Astrocyte of the hippocampus (primary cell): ENCODE measurements at regions not wholly inside any gene's neighbourhood (a gene's known extent, or its start where the extent isn't known, plus 50 kb on each side); places are given as distances from the start of the nearest gene placed in this dataset.
"Not testable (repeated sequence)": the region's sequence is repeated elsewhere in the genome, so short reads cannot be mapped to it uniquely, and the experiment has no call there.

Experiments used
- DNase-seq: peaks from one replicate; pipeline ENCODE4 v3.0.0; 2011; ENCODE audit warnings: low read depth, low spot score

DNA sequence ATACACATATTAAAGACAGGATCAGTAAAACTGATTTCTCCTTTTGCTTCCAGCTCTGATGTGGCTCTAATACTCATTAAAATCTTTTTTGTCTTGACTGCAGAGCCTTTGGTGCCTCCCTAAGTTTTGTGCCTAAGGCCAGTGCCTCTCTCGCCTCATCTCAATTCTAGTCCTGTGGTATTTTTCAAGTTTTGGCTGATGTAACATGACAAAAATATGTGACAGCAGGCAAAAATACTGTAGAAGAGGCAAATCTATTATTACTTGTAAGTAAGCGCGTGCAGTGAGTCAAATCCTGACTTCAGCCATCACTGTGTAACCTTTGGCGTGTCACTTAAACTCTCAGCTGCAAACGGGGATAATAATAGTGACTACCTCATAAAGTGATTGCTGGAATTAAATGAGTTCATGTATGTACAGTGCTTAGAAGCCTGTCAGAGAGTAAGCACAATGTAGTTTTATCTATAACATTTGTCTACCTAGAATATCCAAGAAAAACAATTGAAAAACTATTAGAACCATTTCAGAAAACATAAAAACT, 74.0 kb downstream of the MAB21L3 start:
- DNase-seq, result no peak

- DNase-seq, result no peak
Measured at GRCh38 chr1:116189481-116189880, 78.3 kb downstream of the MAB21L3 start.

DNA sequence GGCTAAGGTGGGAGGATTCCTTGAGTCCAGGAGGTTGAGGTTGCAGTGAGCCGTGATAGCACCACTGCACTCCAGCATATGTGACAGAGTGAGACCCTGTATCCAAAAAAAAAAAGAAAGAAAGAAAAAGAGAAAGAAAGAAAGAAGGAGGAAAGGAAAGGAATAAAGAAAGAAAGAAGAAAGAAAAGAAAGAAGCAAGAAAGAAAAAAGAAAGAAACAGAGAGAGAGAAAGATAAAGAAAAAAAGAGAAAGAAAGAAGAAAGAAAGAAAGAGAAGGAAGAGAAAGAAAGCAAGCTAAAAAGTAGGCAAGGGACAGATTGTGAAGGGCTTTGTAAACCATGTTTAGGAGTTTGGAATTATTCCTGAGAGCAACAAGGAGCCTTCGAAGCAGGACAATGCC, 80.1 kb downstream of the MAB21L3 start:
- DNase-seq, result no peak

DNA sequence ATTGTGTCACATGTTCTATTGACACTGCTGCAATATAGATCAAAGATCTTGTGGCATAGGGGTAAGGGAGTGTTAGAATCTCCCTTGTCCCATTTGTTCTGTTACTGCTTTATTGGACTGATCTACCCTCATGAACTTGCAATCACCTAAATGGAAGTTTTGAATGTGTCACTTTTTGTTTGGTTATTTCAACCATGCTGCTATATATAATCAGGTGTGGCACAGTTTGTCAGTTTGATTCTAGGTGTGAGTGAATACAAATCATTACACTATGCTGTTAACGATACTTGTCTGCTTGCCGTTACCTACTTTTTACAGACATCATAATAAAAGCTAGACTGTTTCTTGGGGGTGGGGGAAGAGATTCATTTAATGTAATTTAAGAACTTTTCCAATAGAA, 82.6 kb downstream of the MAB21L3 start:
- DNase-seq, result no peak

DNA sequence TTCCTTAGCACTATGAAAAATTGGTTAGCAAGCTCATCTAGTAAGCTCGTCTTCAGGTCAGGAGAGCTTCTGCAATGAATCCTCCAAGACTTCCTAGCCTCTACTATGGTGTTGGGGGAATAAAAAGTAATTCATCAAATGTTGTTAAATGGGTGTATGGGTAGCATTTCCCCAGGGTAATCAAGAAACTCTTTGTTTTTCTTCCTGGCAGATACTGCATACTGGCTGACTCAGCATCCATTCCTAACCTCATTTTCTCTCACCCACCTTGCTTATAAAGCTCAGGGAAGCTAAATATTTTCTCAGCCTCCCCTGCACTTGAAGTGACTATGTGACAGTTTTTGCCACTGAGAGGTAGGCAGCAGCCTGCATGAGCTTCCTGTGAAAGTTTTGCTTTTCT, 83.4 kb downstream of the MAB21L3 start:
- DNase-seq, result no peak

GRCh38 chr1:116195077-116195868, 84.1 kb downstream of the MAB21L3 start:
- no peak for DNase-seq

- not testable (repeated sequence) for DNase-seq
Measured at GRCh38 chr1:116200343-116200742, 89.1 kb downstream of the MAB21L3 start.

DNA sequence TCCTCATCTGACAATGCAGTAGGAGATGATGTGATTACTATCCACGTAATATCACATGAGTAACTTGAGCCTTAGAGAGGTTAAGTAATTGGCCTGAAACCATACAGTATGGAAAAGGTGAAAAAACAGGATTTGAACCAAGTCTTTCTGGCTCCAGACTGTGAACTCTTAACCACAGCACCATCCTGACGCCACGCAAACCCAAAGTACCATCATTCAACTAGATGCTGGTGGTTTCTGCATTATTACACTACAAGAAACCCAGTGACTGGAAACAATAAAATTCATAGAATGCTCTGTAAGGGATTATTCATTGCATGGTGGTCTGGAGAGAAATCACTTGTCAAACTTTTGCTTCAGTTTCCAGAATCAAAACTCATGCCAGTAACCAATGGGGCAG, 90.7 kb downstream of the MAB21L3 start:
- DNase-seq, result peak; percentile 29

DNA sequence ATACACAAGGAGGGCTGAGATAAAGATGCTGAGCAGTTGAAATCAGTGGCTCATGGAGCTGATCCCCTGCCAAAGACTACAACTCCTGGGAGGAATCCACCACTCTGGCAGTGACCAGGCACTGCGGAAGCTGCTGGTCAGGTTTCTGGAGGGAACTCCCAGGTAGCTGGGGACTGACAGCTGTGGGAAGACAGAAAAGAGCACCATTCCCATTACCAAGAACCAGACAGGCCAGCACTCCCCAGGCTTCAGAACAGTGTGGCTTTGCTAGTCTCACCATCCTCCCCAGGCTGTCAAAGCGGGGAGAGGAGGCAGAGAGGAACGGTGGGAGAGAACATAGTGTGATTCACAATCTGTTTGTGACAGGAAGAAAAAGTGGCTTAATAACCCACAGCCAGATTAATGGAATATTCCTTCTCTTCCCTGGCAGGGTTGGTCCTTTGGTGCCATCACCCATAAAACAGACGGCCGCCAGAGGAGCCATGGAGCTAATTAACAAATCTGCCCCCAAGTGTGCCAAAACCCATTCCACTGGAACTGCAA, 92.1 kb downstream of the MAB21L3 start:
- DNase-seq, result peak; percentile 32

DNA sequence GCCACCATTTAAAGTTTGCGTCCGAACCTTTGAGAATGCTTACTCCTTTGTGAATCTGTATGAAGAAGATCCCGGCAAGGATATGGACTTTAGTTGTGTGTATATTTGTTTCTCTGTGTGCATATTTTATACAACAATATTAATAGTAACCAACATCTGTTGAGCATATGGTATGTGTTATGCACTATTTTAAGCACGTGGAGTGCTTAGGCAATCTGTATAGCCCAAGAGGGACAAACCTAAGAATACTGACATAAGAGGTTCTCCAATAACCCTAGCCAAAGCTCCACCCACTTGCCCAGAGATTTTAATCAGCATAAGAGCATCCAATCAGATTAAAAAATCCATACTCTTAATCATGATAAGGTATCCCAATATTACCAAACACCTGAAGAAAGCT, 92.7 kb downstream of the MAB21L3 start:
- no peak for DNase-seq

DNA sequence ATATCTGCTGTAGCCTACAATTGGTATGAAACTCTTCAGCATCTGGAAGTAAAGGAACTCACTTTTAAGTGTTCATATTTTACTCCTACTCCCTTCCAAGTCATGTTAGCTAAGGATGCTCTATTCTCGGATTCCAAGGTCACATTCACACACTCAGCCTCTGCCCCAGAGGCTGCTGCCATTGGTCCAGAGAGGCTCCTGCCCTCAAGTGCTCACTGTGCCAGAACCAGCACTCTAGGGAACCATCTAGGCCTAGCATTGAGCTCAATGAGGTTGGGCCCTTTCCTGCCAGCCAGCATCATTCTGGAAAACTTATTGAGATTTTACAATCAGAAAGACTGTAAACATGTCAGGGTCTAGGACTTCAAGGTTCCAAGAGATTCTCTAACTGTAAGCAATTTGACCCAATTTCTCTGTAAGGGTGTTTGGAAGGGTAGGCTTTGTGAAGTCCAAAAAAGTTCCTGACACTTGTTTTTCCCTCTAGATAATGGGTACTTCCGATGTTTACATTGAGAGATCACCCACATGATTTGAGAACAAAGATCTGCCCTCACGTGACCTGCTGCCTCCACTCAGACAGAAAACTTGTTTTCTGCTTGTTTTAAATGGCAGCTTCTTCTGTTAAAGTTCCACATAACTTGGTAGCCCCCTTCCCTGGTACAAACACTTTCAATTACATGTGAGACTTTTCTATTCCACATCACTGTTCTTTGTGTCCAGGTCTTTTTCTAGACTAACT, 94.9 kb downstream of the MAB21L3 start:
- no peak for DNase-seq

- DNase-seq, result no peak
Measured at GRCh38 chr1:116207126-116207735, 96.0 kb downstream of the MAB21L3 start.

DNA sequence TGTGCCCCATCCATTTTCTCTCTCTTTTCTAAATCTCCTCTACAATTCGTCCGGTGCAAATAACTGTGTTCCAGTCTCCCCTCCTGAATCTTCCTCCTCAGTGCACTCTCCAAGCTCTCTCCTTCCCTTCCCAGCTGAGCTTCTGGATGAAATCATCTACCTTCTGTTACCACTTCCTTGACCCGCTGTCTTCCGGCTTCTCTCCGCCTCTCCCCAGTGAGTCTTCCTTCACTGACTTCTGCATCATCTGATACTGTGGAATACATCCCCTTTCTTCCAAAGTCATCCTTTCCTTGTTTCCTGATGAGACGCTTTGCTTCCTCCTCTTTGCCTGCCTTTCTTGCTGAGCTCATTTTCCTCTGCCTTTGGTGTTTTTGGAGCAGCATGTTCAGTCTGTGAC, 96.9 kb downstream of the MAB21L3 start:
- DNase-seq, result no peak

DNA sequence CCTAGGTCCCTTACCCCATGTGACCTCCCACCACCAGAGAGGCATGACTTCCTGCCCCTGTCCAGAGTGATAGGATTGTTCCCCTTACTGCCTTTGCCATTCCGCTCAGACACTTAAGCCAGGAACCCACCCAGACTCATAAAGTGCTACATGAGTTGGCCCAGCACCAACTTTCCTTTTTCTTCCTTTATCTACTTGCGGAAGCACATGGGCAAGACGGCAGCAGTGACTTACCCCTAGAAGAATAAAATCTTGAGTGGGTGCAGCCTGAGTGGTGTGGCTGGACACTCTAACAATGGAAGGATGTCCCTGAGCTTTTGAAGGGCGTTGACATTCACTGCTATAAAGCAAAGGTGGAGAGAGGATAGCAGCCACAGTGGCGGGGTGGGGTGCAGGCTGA, 100.1 kb downstream of the MAB21L3 start:
- no peak for DNase-seq

DNA sequence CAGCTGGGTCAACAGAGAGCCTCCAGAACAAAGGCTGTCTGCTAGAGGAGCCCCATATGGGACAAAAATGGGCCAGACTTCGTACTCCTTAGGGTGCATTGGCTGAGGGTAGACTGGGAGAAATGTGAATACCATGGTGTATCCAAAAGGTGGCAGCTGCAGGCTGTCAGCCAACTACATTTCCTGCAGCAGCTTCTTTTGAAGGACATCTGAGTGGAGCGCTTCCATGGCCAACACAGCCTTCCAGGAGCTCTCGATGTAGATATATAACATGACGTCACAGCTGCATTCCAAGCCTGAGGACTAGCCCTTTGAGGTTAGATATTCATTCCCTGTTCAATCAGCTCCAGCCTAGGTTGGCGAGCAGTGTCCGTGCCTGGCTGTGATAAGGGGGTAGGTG, 107.7 kb downstream of the MAB21L3 start:
- no peak for DNase-seq

DNA sequence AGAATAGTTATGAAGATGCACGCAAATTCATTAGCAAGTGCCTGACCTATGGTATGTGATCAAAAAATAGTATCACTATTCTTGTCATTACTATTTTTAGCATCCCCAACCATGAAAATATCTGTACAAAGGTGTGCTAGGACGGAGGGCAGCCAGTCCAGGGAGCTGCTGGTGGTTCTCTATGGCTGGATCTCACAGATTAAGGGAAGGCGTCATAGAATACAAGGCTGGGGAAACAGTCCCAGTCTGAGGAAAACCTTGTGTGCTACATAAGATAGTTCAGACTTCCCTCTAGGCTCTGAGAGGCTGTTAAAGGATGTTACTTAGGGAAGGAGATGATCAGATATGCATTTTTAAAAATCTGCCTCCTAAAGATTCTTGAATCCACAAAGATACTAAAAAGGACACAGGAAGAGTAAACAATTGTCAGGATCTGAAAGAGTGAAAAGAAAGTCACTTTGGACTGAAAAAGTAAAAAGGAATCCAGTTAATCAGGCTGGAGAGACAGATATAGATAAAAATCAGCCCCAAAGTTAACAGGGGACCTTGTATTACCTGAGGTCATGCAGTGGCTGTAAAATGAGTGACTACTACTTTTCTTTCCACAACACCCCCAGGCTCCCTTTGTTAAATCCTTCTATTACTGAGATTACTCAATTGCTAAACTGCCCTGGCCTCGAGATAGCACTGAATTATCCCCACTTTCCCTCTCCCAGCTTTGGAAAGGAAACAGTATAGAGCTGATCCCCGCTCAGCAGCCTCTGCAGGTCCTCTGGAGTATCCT, 108.6 kb downstream of the MAB21L3 start:
- DNase-seq, result no peak

DNA sequence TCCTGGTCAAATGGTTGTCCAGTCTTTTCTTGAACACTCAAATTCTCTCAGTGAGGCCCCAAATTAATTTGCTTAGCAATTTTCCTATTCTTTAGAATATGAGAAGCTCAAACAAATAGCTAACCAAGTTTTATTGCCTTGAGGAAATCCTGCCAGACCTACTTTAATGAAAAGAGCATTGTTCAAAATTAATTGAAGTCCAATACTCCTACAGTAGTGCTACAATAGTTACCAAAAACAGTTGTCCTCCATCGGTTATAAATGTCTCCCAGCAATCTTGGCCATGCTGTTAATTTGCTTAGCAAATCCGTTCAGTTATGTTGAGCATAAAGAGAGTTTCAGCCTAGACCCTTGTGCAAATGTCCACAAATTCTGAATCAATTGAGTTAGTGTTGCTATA, 112.9 kb downstream of the MAB21L3 start:
- DNase-seq, result no peak

DNA sequence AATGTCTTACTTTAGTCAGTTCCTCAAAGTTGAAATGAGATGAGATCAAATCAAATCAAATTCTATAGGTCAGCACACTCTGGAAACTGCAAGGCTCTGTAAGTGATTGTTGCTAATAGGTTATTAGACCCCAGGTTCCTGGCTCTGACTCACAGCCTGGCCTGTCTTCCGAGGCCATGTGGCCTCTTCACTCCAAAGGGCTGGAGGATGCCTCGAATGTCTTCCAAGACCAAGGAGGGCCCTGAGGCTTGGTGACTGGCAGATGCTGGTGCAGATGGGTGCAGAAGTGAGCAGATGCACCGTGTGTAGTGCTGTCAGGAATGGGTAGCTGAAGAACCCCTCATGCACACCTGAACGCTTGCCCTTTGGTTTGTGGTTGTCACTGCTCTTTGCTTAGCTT, 113.4 kb downstream of the MAB21L3 start:
- no peak for DNase-seq

GRCh38 chr1:116226017-116226416, 114.8 kb downstream of the MAB21L3 start:
- no peak for DNase-seq

DNA sequence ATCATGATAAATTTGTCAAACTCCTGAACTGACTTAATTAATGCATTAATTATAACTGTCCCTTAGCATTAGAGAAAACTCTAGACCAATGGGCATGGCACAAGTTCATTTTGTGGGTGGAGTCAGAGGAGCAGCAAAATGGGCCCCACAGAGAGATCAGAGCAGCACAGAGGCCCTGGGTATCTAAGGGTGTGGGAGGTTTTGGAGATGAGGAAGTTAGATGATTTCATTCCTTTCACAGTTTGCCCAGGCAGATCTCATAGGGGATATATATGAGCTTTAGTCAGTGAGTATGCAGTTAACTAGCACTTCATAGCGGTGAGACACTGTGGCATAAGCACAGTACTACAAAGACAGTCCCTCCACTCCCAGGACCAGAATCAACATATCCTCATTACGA, 117.3 kb downstream of the MAB21L3 start:
- DNase-seq, result no peak

DNA sequence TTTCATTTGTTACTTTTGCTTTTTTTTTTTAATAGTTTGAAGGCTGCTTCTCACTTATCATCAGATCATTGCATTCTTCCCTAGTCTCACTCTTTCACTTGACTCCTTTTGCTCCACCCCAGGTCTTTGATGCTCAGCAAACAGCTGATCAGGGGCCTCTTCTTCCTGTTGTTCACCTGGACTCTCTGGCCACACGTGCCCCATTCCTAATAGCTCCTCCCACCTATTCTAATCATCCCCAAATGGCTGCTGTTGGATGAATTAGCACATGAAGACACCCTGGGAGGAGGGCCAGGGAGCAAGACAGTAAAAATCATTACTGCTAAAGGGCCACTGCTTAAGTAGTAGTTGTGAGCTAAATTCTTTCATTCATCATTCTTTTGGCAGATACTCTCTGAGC, 119.5 kb downstream of the MAB21L3 start:
- no peak for DNase-seq
